Smooth muscle cell (in vitro differentiated cells): ENCODE measurements at regions not wholly inside any gene's neighbourhood (a gene's known extent, or its start where the extent isn't known, plus 50 kb on each side); places are given as distances from the start of the nearest gene placed in this dataset.
A peak's percentile ranks its signal among the peaks of the same experiment; 100 is the strongest.

Experiments used
- DNase-seq: peaks from one replicate; lab custom pipeline; 2025; ENCODE audit not compliant: unreplicated experiment; lab: John Stamatoyannopoulos, UW
- H2AFZ ChIP-seq: fragments of 200-600 bp; sonication (generic); 2 replicates; pipeline ENCODE4 v1.6.0; 2016; ENCODE audit warnings: antibody characterized with exemption, low read depth, mild to moderate bottlenecking
- H3F3A ChIP-seq: fragments of 200-600 bp; sonication (generic); 2 replicates; pipeline ENCODE4 v1.6.0; 2017; ENCODE audit warnings: antibody characterized with exemption, low read depth
- H3K27ac ChIP-seq: fragments of 200-600 bp; sonication (generic); 2 replicates; pipeline ENCODE4 v1.5.1; 2016; ENCODE audit warnings: low read depth, mild to moderate bottlenecking
- H3K27me3 ChIP-seq: fragments of 200-600 bp; sonication (generic); 2 replicates; pipeline ENCODE4 v1.6.1; 2016; ENCODE audit warnings: low read depth, mild to moderate bottlenecking
- H3K36me3 ChIP-seq: fragments of 200-600 bp; sonication (generic); 2 replicates; pipeline ENCODE4 v1.5.1; 2016; ENCODE audit warnings: low read depth
- H3K4me1 ChIP-seq: fragments of 200-600 bp; sonication (generic); 2 replicates; pipeline ENCODE4 v1.5.1; 2016; ENCODE audit warnings: low read depth
- H3K4me2 ChIP-seq: fragments of 200-600 bp; sonication (generic); 2 replicates; pipeline ENCODE4 v1.6.0; 2016; ENCODE audit warnings: mild to moderate bottlenecking
- H3K4me3 ChIP-seq: fragments of 200-600 bp; sonication (generic); 2 replicates; pipeline ENCODE4 v1.5.1; 2016; ENCODE audit warnings: mild to moderate bottlenecking
- H3K79me2 ChIP-seq: fragments of 200-600 bp; sonication (generic); 2 replicates; pipeline ENCODE4 v1.6.0; 2016; ENCODE audit warnings: low read depth, mild to moderate bottlenecking
- H3K9ac ChIP-seq: fragments of 200-600 bp; sonication (generic); 2 replicates; pipeline ENCODE4 v1.6.0; 2016; ENCODE audit warnings: low read depth
- H3K9me3 ChIP-seq: fragments of 200-600 bp; sonication (generic); replicated peaks from 2 replicates; pipeline ENCODE4 v1.5.1; 2016; ENCODE audit warnings: low read depth
- H4K20me1 ChIP-seq: fragments of 200-600 bp; sonication (generic); 2 replicates; pipeline ENCODE4 v1.6.0; 2016; ENCODE audit warnings: low read depth
- CTCF ChIP-seq: fragments of 200-600 bp; sonication (generic); IDR thresholded peaks from 2 replicates; pipeline ENCODE4 v1.5.1; 2017; ENCODE audit warnings: borderline replicate concordance, mild to moderate bottlenecking, antibody characterized with exemption; ENCODE audit not compliant: insufficient read depth, poor library complexity, severe bottlenecking
- WGBS: methylation state at CpG from one replicate; pipeline ENCODE4 v1.1.7; 2016; ENCODE audit warnings: low lambda C conversion rate; 5-methylcytosine and 5-hydroxymethylcytosine counted together

DNA sequence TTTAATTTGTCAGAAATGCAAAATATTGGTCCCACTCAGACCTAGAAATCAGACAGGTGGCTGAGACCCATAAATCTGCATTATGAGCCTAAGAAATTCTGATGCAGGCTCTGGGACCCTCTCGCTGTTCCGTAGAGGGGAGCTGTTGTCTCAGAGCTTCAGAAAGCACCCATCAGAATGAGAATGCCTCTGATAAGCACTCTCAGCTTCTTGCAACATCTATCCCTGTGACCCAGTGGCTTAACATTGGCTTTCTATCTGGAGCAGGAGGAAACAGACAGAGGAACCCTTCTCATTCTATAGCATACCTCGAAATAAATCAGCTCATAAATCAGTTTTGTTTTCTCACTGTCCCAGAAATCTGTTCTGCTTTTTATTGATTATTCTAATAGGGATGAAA lies 184.6 kb upstream of the SP4 start:
- H3K27ac ChIP-seq: no peak overlapping the region
- no peak for DNase-seq
- WGBS: 44% methylated on average over 3 of the region's 3 CpGs
- no peaks in the 10 kb centered on the region for H3K36me3 ChIP-seq
- no peaks in the 10 kb centered on the region for H3K79me2 ChIP-seq
- H3K4me3 ChIP-seq: no peak overlapping the region
- H4K20me1 ChIP-seq: no peaks in the 10 kb centered on the region
- peaks cover 20% of the 10 kb centered on the region for H3K27me3 ChIP-seq
- H3K9ac ChIP-seq: no peak overlapping the region
- no peak overlapping the region for H2AFZ ChIP-seq
- no peaks in the 10 kb centered on the region for H3K4me1 ChIP-seq
- H3K9me3 ChIP-seq: no peaks in the 10 kb centered on the region
- no peak overlapping the region for H3K4me2 ChIP-seq
- no peaks in the 10 kb centered on the region for H3F3A ChIP-seq
- no peak for TF ChIP-seq CTCF

DNA sequence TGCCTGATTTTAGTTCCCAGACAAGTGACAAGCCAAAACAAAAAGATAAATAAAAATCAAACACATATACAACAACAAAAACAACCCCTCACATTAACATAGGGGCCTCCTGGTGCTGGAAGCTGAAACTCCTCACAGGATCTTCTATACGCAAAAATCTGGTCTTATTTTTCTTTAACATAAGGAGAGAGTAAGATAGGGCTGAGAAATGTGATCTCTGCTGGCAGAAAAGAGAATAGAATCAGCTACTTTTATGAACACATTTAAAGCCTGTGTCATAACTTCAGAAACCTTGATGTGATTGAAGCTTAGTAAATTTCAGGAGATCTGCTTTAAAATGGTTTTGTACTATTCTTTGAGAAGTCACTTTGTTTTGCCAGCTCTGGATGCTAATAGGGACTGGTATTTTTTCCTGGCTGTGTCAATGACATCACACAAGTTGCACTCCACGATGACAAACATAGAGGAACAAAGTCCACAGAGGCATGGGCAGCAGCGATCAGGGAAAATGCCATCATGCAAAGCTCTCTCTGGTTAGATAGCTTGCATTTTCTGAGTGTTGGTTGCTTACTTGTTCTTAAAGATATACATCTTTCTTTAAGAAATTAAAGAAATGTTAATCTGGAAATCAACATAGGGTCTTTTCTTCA lies 176.6 kb upstream of the SP4 start:
- H4K20me1 ChIP-seq: no peaks in the 10 kb centered on the region
- H3K27me3 ChIP-seq: peaks cover 82% of the 10 kb centered on the region
- H3F3A ChIP-seq: no peaks in the 10 kb centered on the region
- no peak overlapping the region for H3K4me3 ChIP-seq
- peaks cover 29% of the 10 kb centered on the region for H3K4me1 ChIP-seq
- DNase-seq: no peak
- H3K36me3 ChIP-seq: no peaks in the 10 kb centered on the region
- H3K9me3 ChIP-seq: no peaks in the 10 kb centered on the region
- no peak for TF ChIP-seq CTCF
- no peak overlapping the region for H3K27ac ChIP-seq
- H3K79me2 ChIP-seq: no peaks in the 10 kb centered on the region
- no peak overlapping the region for H3K4me2 ChIP-seq
- H2AFZ ChIP-seq: no peak overlapping the region
- 51% methylated on average over 3 of the region's 3 CpGs for WGBS
- H3K9ac ChIP-seq: no peak overlapping the region

DNA sequence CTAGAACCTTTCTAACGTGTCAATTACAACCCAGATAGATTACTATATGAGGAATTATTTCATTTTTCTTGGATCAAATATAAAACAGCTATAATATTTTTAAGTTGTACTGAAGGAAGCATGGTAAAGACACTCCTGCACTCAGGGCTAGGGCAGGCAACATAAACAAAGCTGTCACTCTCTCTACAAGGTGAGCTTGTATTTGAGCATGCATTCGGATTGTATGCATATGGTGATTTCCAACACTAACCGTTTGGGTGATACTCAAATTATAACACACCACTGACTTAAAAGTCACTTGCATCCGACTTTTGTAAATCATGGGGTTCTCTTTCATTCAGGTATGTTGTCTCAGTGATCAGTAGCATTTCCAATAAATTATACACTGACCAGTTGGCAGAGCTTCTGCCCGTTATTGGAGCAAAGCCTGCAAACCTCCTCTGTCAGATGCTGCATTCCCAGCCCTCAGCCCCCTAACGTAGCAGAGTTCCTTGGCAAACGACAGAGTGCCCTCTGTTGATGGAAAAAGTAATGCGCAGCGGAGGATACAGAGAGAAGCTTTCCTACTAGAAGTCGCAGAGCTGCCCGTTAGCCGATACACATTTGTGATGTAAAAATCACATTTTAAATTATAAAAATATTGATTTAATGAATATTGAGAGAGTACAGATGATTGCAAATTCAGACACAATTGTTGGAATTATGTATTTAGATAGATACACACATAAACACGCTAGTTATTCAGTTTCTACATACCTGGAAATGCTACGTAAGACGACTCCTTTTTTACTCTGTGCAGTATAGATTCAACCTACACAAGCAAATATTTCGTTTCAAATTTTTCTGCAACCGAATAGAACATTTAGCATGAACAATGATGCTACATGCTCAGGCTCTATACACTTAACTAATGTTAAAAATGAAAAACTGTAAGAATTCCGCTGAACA lies 173.9 kb upstream of the SP4 start:
- DNase-seq: no peak
- H3K4me2 ChIP-seq: peak overlapping the region; percentile 38
- WGBS: 15% methylated on average over 18 of the region's 18 CpGs
- H3K9ac ChIP-seq: no peak overlapping the region
- no peak overlapping the region for H3K27ac ChIP-seq
- H3K9me3 ChIP-seq: no peaks in the 10 kb centered on the region
- no peak overlapping the region for H2AFZ ChIP-seq
- H3K79me2 ChIP-seq: no peaks in the 10 kb centered on the region
- peaks cover 68% of the 10 kb centered on the region for H3K27me3 ChIP-seq
- no peaks in the 10 kb centered on the region for H4K20me1 ChIP-seq
- no peaks in the 10 kb centered on the region for H3K36me3 ChIP-seq
- TF ChIP-seq CTCF: peak; percentile 64
- peaks cover 29% of the 10 kb centered on the region for H3K4me1 ChIP-seq
- H3K4me3 ChIP-seq: no peak overlapping the region
- H3F3A ChIP-seq: no peaks in the 10 kb centered on the region
